Sigmoid colon (tissue), 6 donors: ENCODE measurements at regions not wholly inside any gene's neighbourhood (a gene's known extent, or its start where the extent isn't known, plus 50 kb on each side); places are given as distances from the start of the nearest gene placed in this dataset.

Experiments used
- DNase-seq: peaks from one replicate; pipeline ENCODE4 v3.0.0-alpha.2; 2019
- H3K27ac ChIP-seq, 4 donors: fragments of 200-600 bp; sonication (generic); one replicate each; pipeline ENCODE4 v1.5.1; 2016 to 2019; ENCODE audit warnings: mild to moderate bottlenecking in 1 of 4
- H3K27me3 ChIP-seq, 3 donors: fragments of 200-600 bp; sonication (generic); one replicate each; pipeline ENCODE4 v1.5.1; 2019; ENCODE audit warnings: mild to moderate bottlenecking in 1 of 3
- H3K36me3 ChIP-seq, 4 donors: fragments of 200-600 bp; sonication (generic); one replicate each; pipeline ENCODE4 v1.5.1; 2016 to 2019
- H3K4me1 ChIP-seq, 4 donors: fragments of 200-600 bp; sonication (generic); one replicate each; pipeline ENCODE4 v1.5.1; 2017 to 2019
- H3K4me3 ChIP-seq, 4 donors: fragments of 200-600 bp; sonication (generic); one replicate each; pipeline ENCODE4 v1.5.1; 2017 to 2019; ENCODE audit warnings: mild to moderate bottlenecking in 2 of 4, moderate library complexity in 1 of 4
- H3K9me3 ChIP-seq, 4 donors: fragments of 200-600 bp in 3 of 4; sonication (generic) in 3 of 4; one replicate each; pipeline versions ENCODE4 v1.5.1 to v1.6.1; 2013 to 2019
- CTCF ChIP-seq, 4 experiments: fragments of 450-650 bp in 3 of 4; fragments of 200-600 bp in 1 of 4; IDR thresholded peaks; one replicate each; pipeline ENCODE4 v1.5.1; 2016 to 2019; ENCODE audit warnings: antibody characterized with exemption in 4 of 4, mild to moderate bottlenecking in 3 of 4, moderate library complexity in 2 of 4
- EP300 ChIP-seq, 4 donors: sonication (generic); formaldehyde crosslinking; IDR thresholded peaks; one replicate each; pipeline ENCODE4 v1.6.1; 2017; ENCODE audit warnings: antibody characterized with exemption in 4 of 4
- POLR2A ChIP-seq, 2 donors: fragments of 450-650 bp; IDR thresholded peaks; one replicate each; pipeline ENCODE4 v1.6.1; 2016; ENCODE audit warnings: antibody characterized with exemption in 2 of 2, mild to moderate bottlenecking in 2 of 2, moderate library complexity in 2 of 2
- POLR2AphosphoS5 ChIP-seq, 4 donors: sonication (generic); formaldehyde crosslinking; IDR thresholded peaks; one replicate each; pipeline ENCODE4 v1.6.1; 2017; ENCODE audit warnings: antibody characterized with exemption in 4 of 4
- WGBS, 2 donors: extraction: QIAGEN DNeasy Blood & Tissue Kit; methylation state at CpG; one replicate each; pipeline ENCODE4 v1.1.7; 2013; 5-methylcytosine and 5-hydroxymethylcytosine counted together
- intact Hi-C: fragments of 100-400 bp; cut with DNase I; formaldehyde crosslinking; loops from one replicate; pipeline ENCODE4 v1.15.1; 2023
- donor health status: healthy with polysubstance abuse.
- donor health status: healthy.

GRCh38 chr2:150312271-150312670 is 175.2 kb downstream of the RND3 start:
- intact Hi-C loops: no loop called here
- peaks cover 0 to 6% (median under 1%) of the 10 kb centered on the region in 4 donors for H3K9me3 ChIP-seq

GRCh38 chr2:150309311-150310080 is 178.0 kb downstream of the RND3 start:
- TF ChIP-seq CTCF (IDR thresholded peaks at IDR 0.05): no peak
- no peak for TF ChIP-seq EP300 (IDR thresholded peaks at IDR 0.05)
- TF ChIP-seq POLR2A (IDR thresholded peaks at IDR 0.05): no peak
- TF ChIP-seq POLR2AphosphoS5 (IDR thresholded peaks at IDR 0.05): no peak
- Histone ChIP-seq H3K27ac (no peak overlapping the region), H3K4me3 (no peak overlapping the region), H3K27me3 (no peaks in the 10 kb centered on the region), H3K9me3 (peaks cover 0 to 2% (median 0%) of the 10 kb centered on the region in 4 donors), H3K4me1 (no peaks in the 10 kb centered on the region), H3K36me3 (no peaks in the 10 kb centered on the region)
- intact Hi-C loops: no loop called here
- 39 to 66% methylated on average over 3 of the region's 3 CpGs for WGBS, 2 donors
- DNase-seq: no peak

More at GRCh38 chr2:150312271-150312670, 175.2 kb downstream of the RND3 start:
- Histone ChIP-seq H3K27ac (no peak overlapping the region), H3K36me3 (no peaks in the 10 kb centered on the region), H3K4me1 (no peaks in the 10 kb centered on the region), H3K27me3 (no peaks in the 10 kb centered on the region), H3K4me3 (no peak overlapping the region)
- DNase-seq: no peak
- TF ChIP-seq CTCF (IDR thresholded peaks at IDR 0.05): no peak
- TF ChIP-seq EP300 (IDR thresholded peaks at IDR 0.05): no peak
- no peak for TF ChIP-seq POLR2A (IDR thresholded peaks at IDR 0.05)
- TF ChIP-seq POLR2AphosphoS5 (IDR thresholded peaks at IDR 0.05): no peak
- 92 to 95% methylated on average over 4 of the region's 4 CpGs for WGBS, 2 donors

- intact Hi-C loops: no loop called here
- Histone ChIP-seq H3K4me3 (no peak overlapping the region), H3K27ac (no peak overlapping the region), H3K4me1 (no peaks in the 10 kb centered on the region), H3K36me3 (no peaks in the 10 kb centered on the region), H3K27me3 (no peaks in the 10 kb centered on the region), H3K9me3 (peaks cover 0 to 12% (median 6%) of the 10 kb centered on the region in 4 donors)
- no peak for TF ChIP-seq POLR2AphosphoS5 (IDR thresholded peaks at IDR 0.05)
- TF ChIP-seq POLR2A (IDR thresholded peaks at IDR 0.05): no peak
- no peak for TF ChIP-seq CTCF (IDR thresholded peaks at IDR 0.05)
- TF ChIP-seq EP300 (IDR thresholded peaks at IDR 0.05): no peak
- WGBS, 2 donors: 86 to 91% methylated on average over 1 of the region's 1 CpG
- no peak for DNase-seq
Observed at GRCh38 chr2:150307258-150307657, 180.2 kb downstream of the RND3 start.

GRCh38 chr2:150303281-150303680 is 184.2 kb downstream of the RND3 start:
- 78 to 80% methylated on average over 1 of the region's 1 CpG for WGBS, 2 donors
- TF ChIP-seq POLR2AphosphoS5 (IDR thresholded peaks at IDR 0.05): no peak
- intact Hi-C loops: no loop called here

GRCh38 chr2:150298571-150299305 is 188.7 kb downstream of the RND3 start:
- TF ChIP-seq CTCF (IDR thresholded peaks at IDR 0.05) (no peak), POLR2A (IDR thresholded peaks at IDR 0.05) (no peak), POLR2AphosphoS5 (IDR thresholded peaks at IDR 0.05) (no peak), EP300 (IDR thresholded peaks at IDR 0.05) (no peak)
- 66 to 74% methylated on average over 3 of the region's 3 CpGs for WGBS, 2 donors
- DNase-seq: no peak
- Histone ChIP-seq H3K4me1 (peaks cover 0 to 4% (median 0%) of the 10 kb centered on the region in 4 donors), H3K9me3 (peaks cover 0 to 8% (median 5%) of the 10 kb centered on the region in 4 donors), H3K4me3 (no peak overlapping the region), H3K36me3 (no peaks in the 10 kb centered on the region), H3K27me3 (no peaks in the 10 kb centered on the region), H3K27ac (no peak overlapping the region)
- intact Hi-C loops: no loop called here

More at GRCh38 chr2:150303281-150303680, 184.2 kb downstream of the RND3 start:
- no peak overlapping the region for H3K27ac ChIP-seq
- peaks cover 0 to 12% (median 8%) of the 10 kb centered on the region in 4 donors for H3K9me3 ChIP-seq
- DNase-seq: no peak
- no peak overlapping the region for H3K4me3 ChIP-seq
- no peaks in the 10 kb centered on the region for H3K36me3 ChIP-seq
- H3K4me1 ChIP-seq: no peaks in the 10 kb centered on the region
- H3K27me3 ChIP-seq: no peaks in the 10 kb centered on the region
